ENCODE measurements at regions not wholly inside any gene's neighbourhood (a gene's known extent, or its start where the extent isn't known, plus 50 kb on each side); places are given as distances from the start of the nearest gene placed in this dataset.

DNA sequence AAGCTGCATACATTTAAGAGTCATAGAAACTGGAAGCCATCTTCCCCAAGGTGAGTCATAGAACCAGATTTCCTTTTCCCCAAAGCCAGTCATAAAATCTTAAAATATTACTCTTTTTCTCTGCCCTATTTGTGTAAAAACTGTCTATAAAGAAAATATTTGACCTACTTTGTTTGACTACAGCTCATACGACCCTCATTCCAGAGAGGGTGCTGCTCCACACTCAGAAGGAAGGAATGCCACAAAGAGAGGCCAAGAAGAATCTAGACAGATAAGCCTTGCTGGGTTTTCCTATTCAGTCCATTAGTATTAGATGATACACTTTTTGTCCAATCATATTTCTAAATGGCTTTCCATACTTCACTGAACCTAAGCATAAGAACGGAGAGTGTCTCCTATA, 671.6 kb upstream of the SGO1 start:
- no peak for DNase-seq
- no peak overlapping the region for H3K27ac ChIP-seq
- intact Hi-C loops (cut with DNase I; ENCODE audit: low total_unique reads): no loop called here

DNA sequence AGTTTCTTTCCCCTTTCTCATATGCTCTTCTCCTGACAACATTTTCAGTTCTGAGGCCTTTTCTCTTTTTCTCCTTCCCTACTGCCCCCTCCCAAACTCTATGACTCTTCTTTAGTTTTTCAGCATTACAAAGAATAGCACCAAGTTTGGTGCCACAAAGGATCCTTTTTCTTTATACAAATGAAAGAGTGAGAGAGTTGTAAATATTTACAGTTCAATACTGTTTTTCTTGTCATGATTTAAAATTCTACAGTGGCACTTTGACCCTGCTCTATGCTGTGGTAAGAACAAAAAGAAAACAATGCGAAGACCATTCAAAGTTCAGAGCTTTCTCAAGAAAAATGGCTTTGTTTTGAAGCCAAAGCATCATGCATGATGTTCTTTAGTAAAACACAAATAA, 667.9 kb upstream of the SGO1 start:
- no peak overlapping the region for H3K27ac ChIP-seq
- H3K9me3 ChIP-seq: no peaks in the 10 kb centered on the region
- TF ChIP-seq, protein P1, sequence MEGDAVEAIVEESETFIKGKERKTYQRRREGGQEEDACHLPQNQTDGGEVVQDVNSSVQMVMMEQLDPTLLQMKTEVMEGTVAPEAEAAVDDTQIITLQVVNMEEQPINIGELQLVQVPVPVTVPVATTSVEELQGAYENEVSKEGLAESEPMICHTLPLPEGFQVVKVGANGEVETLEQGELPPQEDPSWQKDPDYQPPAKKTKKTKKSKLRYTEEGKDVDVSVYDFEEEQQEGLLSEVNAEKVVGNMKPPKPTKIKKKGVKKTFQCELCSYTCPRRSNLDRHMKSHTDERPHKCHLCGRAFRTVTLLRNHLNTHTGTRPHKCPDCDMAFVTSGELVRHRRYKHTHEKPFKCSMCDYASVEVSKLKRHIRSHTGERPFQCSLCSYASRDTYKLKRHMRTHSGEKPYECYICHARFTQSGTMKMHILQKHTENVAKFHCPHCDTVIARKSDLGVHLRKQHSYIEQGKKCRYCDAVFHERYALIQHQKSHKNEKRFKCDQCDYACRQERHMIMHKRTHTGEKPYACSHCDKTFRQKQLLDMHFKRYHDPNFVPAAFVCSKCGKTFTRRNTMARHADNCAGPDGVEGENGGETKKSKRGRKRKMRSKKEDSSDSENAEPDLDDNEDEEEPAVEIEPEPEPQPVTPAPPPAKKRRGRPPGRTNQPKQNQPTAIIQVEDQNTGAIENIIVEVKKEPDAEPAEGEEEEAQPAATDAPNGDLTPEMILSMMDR (IDR thresholded peaks at IDR 0.05): no peak
- no peak for DNase-seq
- H3K36me3 ChIP-seq: no peaks in the 10 kb centered on the region
- H3K27me3 ChIP-seq: no peaks in the 10 kb centered on the region
- no peaks in the 10 kb centered on the region for H3K4me1 ChIP-seq
- no peak overlapping the region for H3K4me3 ChIP-seq
- intact Hi-C loops (cut with DNase I; ENCODE audit: low total_unique reads): no loop called here

More for the DNA sequence above, 671.6 kb upstream of the SGO1 start:
- no peaks in the 10 kb centered on the region for H3K4me1 ChIP-seq
- no peaks in the 10 kb centered on the region for H3K36me3 ChIP-seq
- H3K9me3 ChIP-seq: no peaks in the 10 kb centered on the region
- H3K4me3 ChIP-seq: no peak overlapping the region
- H3K27me3 ChIP-seq: no peaks in the 10 kb centered on the region
- TF ChIP-seq, protein P1 (IDR thresholded peaks at IDR 0.05): no peak

DNA sequence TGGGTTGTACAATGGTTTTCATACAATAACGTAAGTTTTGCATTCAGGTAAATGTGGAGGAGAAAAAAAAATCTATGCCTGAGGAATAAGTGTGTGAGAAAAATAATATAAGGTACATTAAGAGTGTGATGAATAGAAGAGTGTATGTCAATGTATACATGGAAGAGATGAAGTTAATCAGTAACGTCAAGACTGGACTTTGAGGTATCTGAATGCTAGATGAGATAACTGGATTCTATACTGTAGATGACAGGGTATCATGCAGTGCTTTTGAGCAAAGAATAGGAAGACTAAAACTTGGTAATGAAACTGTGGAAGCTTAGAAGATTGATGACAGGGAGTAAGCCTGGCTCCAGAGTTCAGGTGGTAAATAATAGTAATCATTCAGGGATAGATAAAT, 666.7 kb upstream of the SGO1 start:
- intact Hi-C loops (cut with DNase I; ENCODE audit: low total_unique reads): no loop called here
- H3K36me3 ChIP-seq: no peaks in the 10 kb centered on the region
- H3K27ac ChIP-seq: no peak overlapping the region
- DNase-seq: no peak
- TF ChIP-seq, protein P1 (IDR thresholded peaks at IDR 0.05): no peak
- H3K9me3 ChIP-seq: no peaks in the 10 kb centered on the region
- H3K4me3 ChIP-seq: no peak overlapping the region
- H3K4me1 ChIP-seq: no peaks in the 10 kb centered on the region
- no peaks in the 10 kb centered on the region for H3K27me3 ChIP-seq

DNA sequence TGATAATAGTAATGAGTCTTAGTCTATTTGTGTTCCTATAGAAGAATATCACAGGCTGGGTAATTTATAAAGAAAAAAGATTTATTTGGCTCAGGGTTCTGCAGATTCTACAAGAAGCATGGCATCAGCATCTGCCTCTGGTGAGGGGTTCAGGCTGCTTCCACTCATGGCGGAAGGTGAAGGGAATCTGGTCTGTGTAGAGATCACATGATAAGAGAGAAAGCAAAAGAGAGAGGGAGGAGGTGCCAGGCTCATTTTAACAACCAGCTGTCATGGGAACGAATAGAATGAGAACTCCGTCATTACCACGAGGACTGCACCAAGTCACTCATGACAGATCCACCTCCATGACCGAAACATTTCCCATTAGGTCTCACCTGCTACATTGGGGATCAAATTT, 664.0 kb upstream of the SGO1 start:
- TF ChIP-seq, protein P1 (IDR thresholded peaks at IDR 0.05): no peak
- H3K27me3 ChIP-seq: no peaks in the 10 kb centered on the region
- H3K27ac ChIP-seq: no peak overlapping the region
- H3K36me3 ChIP-seq: no peaks in the 10 kb centered on the region
- intact Hi-C loops (cut with DNase I; ENCODE audit: low total_unique reads): no loop called here
- DNase-seq: no peak
- H3K4me1 ChIP-seq: no peaks in the 10 kb centered on the region
- H3K9me3 ChIP-seq: no peaks in the 10 kb centered on the region
- H3K4me3 ChIP-seq: no peak overlapping the region

DNA sequence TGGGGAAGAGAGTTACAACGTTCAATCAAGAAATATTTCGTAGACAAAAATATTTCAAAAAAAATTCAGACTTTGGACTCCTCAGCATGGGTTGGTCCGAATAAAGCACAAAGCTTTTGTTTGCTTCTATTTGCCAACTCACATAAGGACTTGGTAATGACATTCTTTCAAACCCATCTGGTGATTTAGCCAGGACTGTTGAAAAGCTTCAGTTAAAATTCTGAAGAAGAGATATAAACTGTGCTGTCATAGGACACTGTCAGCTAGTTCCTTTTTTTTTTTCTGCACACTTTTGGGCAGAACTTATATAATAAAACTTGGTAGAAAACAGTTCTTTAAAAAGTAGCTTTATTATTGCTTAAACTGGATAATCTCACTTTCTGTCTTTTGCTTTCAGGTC, 660.8 kb upstream of the SGO1 start:
- no peaks in the 10 kb centered on the region for H3K27me3 ChIP-seq
- no peak overlapping the region for H3K4me3 ChIP-seq
- no peak overlapping the region for H3K27ac ChIP-seq
- no peaks in the 10 kb centered on the region for H3K36me3 ChIP-seq
- intact Hi-C loops (cut with DNase I; ENCODE audit: low total_unique reads): no loop called here
- TF ChIP-seq, protein P1 (IDR thresholded peaks at IDR 0.05): no peak
- no peaks in the 10 kb centered on the region for H3K9me3 ChIP-seq
- no peaks in the 10 kb centered on the region for H3K4me1 ChIP-seq
- DNase-seq: no peak

DNA sequence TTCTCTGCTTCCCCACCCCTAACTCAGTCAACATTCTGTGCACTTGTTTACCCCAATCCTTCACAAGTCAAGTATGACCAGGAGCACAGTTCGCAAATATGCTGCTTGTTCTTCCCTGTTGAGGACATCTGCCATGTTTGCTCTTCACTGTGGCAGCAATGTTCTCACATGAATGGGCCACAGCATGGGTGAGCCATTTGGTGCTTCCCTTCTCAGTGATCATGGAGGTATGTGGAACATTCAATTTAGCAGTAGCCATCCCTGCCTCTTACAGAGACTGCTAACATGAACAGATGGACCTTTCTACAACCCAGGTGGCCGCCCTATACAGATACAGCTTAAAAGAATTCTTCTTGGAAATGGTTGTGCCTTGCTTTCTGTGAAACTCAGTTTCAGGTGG, 660.1 kb upstream of the SGO1 start:
- TF ChIP-seq, protein P1 (IDR thresholded peaks at IDR 0.05): no peak

More for the DNA sequence above, 660.1 kb upstream of the SGO1 start:
- Histone ChIP-seq H3K9me3 (no peaks in the 10 kb centered on the region), H3K4me1 (no peaks in the 10 kb centered on the region), H3K36me3 (no peaks in the 10 kb centered on the region), H3K27ac (no peak overlapping the region), H3K27me3 (no peaks in the 10 kb centered on the region), H3K4me3 (no peak overlapping the region)
- no peak for DNase-seq
- intact Hi-C loops (cut with DNase I; ENCODE audit: low total_unique reads): no loop called here

Measured in tibial artery (tissue), 4 donors.